Caco-2 (cell line): ENCODE measurements at regions not wholly inside any gene's neighbourhood (a gene's known extent, or its start where the extent isn't known, plus 50 kb on each side); places are given as distances from the start of the nearest gene placed in this dataset.

Experiments used
- BruUV-seq: library from RNA; stranded (reverse); fragments of 400-500 nt; replicated peaks from 2 replicates; lab custom pipeline; 2021; lab: Mats Ljungman, UMichigan
- CTCF ChIA-PET: fragments of 300-600 bp; sonication (Branson Sonifier 250); formaldehyde crosslinking; loops from one replicate; lab custom pipeline; 2022; ENCODE audit warnings: antibody characterized with exemption; lab: Charles Lee
- POLR2A ChIA-PET: fragments of 300-600 bp; sonication (Branson Sonifier 250); formaldehyde crosslinking; loops from one replicate; lab custom pipeline; 2022; ENCODE audit warnings: antibody characterized with exemption; lab: Charles Lee
- DNase-seq, 2 experiments: peaks; one replicate each; pipeline versions ENCODE4 v3.0.0 to v3.0.0-alpha.2; 2020 to 2022
- H3K27me3 ChIP-seq: replicated peaks from 2 replicates; pipeline ENCODE4 v1.6.0; 2011; ENCODE audit warnings: low read length; ENCODE audit not compliant: control insufficient read depth, insufficient read depth
- H3K36me3 ChIP-seq: 2 replicates; pipeline ENCODE4 v1.5.1; 2011; ENCODE audit warnings: low read length; ENCODE audit not compliant: control insufficient read depth, insufficient read depth
- H3K4me1 ChIP-seq: fragments of 250-450 bp; sonication (Bioruptor Pico); 2 replicates; pipeline ENCODE4 v1.5.1; 2020; ENCODE audit warnings: mild to moderate bottlenecking
- H3K4me3 ChIP-seq: 2 replicates; pipeline ENCODE4 v1.5.1; 2011; ENCODE audit warnings: low read depth, mild to moderate bottlenecking, control low read depth, low read length
- H3K9me3 ChIP-seq: fragments of 250-450 bp; sonication (Bioruptor Pico); 2 replicates; pipeline ENCODE4 v1.5.1; 2020; ENCODE audit warnings: mild to moderate bottlenecking, moderate library complexity
- H3K27ac Mint-ChIP-seq: one replicate; pipeline ENCODE4 v1.8.0; 2022; ENCODE audit warnings: mixed read lengths; ENCODE audit not compliant: unreplicated experiment
- H3K27me3 Mint-ChIP-seq: one replicate; pipeline ENCODE4 v1.8.0; 2022; ENCODE audit warnings: mixed read lengths; ENCODE audit not compliant: insufficient read depth, unreplicated experiment
- H3K36me3 Mint-ChIP-seq: one replicate; pipeline ENCODE4 v1.8.0; 2022; ENCODE audit warnings: mild to moderate bottlenecking, mixed read lengths; ENCODE audit not compliant: insufficient read depth, unreplicated experiment
- H3K4me1 Mint-ChIP-seq: one replicate; pipeline ENCODE4 v1.8.0; 2022; ENCODE audit warnings: low read depth, mixed read lengths; ENCODE audit not compliant: unreplicated experiment
- H3K4me3 Mint-ChIP-seq: one replicate; pipeline ENCODE4 v1.8.0; 2022; ENCODE audit warnings: mild to moderate bottlenecking, moderate library complexity, mixed read lengths; ENCODE audit not compliant: unreplicated experiment
- H3K9me3 Mint-ChIP-seq: one replicate; pipeline ENCODE4 v1.8.0; 2022; ENCODE audit warnings: mixed read lengths; ENCODE audit not compliant: unreplicated experiment
- CTCF ChIP-seq, 2 experiments: fragments of 200-600 bp in 1 of 2; IDR thresholded peaks; 1 replicate in 1 of 2; 2 replicates in 1 of 2; pipeline versions ENCODE4 v1.5.1 to v1.8.0; 2011 to 2022; ENCODE audit warnings: antibody characterized with exemption in 1 of 2, control low read depth in 1 of 2, inconsistent platforms in 1 of 2, low read depth in 1 of 2, low read length in 1 of 2, mild to moderate bottlenecking in 1 of 2, moderate library complexity in 1 of 2; ENCODE audit not compliant: insufficient read depth in 1 of 2, severe bottlenecking in 1 of 2, unreplicated experiment in 1 of 2
- intact Hi-C: fragments of 100-400 bp; cut with micrococcal nuclease; formaldehyde crosslinking; loops from one replicate; pipeline ENCODE4 v1.10.0; 2022; ENCODE audit not compliant: unreplicated experiment

GRCh38 chr5:44187973-44188372 lies 201.2 kb downstream of the FGF10 start:
- ChIA-PET POLR2A (no interaction called here), CTCF (no interaction called here)
- no peaks in the 10 kb centered on the region for H3K4me1 ChIP-seq
- no peak overlapping the region for H3K4me3 Mint-ChIP-seq
- H3K9me3 Mint-ChIP-seq = no peaks in the 10 kb centered on the region
- BruUV-seq = no TSS peak
- no peaks in the 10 kb centered on the region for H3K36me3 Mint-ChIP-seq
- DNase-seq = no peak
- no peak overlapping the region for H3K27ac Mint-ChIP-seq
- no peaks in the 10 kb centered on the region for H3K27me3 ChIP-seq
- TF ChIP-seq CTCF (IDR thresholded peaks at IDR 0.05; ENCODE audit: insufficient read depth in 1 of 2, low read depth in 1 of 2, low read length in 1 of 2, severe bottlenecking in 1 of 2, unreplicated experiment in 1 of 2) = no peak
- no peak overlapping the region for H3K4me3 ChIP-seq
- H3K27me3 Mint-ChIP-seq = no peaks in the 10 kb centered on the region
- intact Hi-C loops = no loop called here
- no peaks in the 10 kb centered on the region for H3K4me1 Mint-ChIP-seq
- no peaks in the 10 kb centered on the region for H3K9me3 ChIP-seq
- no peaks in the 10 kb centered on the region for H3K36me3 ChIP-seq

DNA sequence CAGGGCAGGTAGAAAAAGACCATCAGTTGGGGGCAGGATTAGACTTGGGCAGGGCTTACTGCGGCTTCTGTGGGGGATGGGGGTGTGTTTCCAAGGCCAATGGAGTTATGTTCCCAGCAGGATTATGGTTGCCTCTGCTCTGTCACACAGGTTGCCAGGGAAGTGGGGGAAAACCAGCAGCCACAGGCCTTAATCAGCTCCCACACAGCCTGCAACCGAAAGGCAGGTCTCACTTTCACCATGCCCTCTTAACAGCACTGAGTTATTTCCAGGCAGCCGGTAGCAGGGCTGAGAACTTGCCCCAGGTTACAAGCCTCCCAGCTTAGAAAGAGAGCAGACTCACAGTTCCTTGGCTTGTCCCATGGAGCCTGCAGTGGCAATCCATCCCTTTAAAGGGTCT lies 205.5 kb downstream of the FGF10 start:
- Histone ChIP-seq H3K4me3 (no peak overlapping the region), H3K9me3 (no peaks in the 10 kb centered on the region), H3K4me1 (no peaks in the 10 kb centered on the region), H3K36me3 (no peaks in the 10 kb centered on the region), H3K27me3 (no peaks in the 10 kb centered on the region)
- no peak overlapping the region for H3K27ac Mint-ChIP-seq
- POLR2A ChIA-PET = no interaction called here
- no peaks in the 10 kb centered on the region for H3K9me3 Mint-ChIP-seq
- H3K27me3 Mint-ChIP-seq = no peaks in the 10 kb centered on the region
- no peaks in the 10 kb centered on the region for H3K36me3 Mint-ChIP-seq
- no peak for DNase-seq
- no peak overlapping the region for H3K4me3 Mint-ChIP-seq
- no peaks in the 10 kb centered on the region for H3K4me1 Mint-ChIP-seq
- no TSS peak for BruUV-seq
- CTCF ChIA-PET = no interaction called here
- intact Hi-C loops = no loop called here
- no peak for TF ChIP-seq CTCF (IDR thresholded peaks at IDR 0.05; ENCODE audit: insufficient read depth in 1 of 2, low read depth in 1 of 2, low read length in 1 of 2, severe bottlenecking in 1 of 2, unreplicated experiment in 1 of 2)

- no TSS peak for BruUV-seq
- Histone ChIP-seq H3K27me3 (no peaks in the 10 kb centered on the region), H3K9me3 (no peaks in the 10 kb centered on the region), H3K4me1 (no peaks in the 10 kb centered on the region), H3K4me3 (no peak overlapping the region), H3K36me3 (no peaks in the 10 kb centered on the region)
- no peaks in the 10 kb centered on the region for H3K27me3 Mint-ChIP-seq
- ChIA-PET POLR2A (no interaction called here), CTCF (no interaction called here)
- no peaks in the 10 kb centered on the region for H3K4me1 Mint-ChIP-seq
- H3K4me3 Mint-ChIP-seq = no peak overlapping the region
- DNase-seq = no peak
- intact Hi-C loops = no loop called here
- H3K9me3 Mint-ChIP-seq = no peaks in the 10 kb centered on the region
- no peak for TF ChIP-seq CTCF (IDR thresholded peaks at IDR 0.05; ENCODE audit: insufficient read depth in 1 of 2, low read depth in 1 of 2, low read length in 1 of 2, severe bottlenecking in 1 of 2, unreplicated experiment in 1 of 2)
- H3K36me3 Mint-ChIP-seq = no peaks in the 10 kb centered on the region
- H3K27ac Mint-ChIP-seq = no peak overlapping the region
Measured at GRCh38 chr5:44183312-44183711, 205.9 kb downstream of the FGF10 start.
